Fibroblast of lung (primary cell): ENCODE measurements at regions not wholly inside any gene's neighbourhood (a gene's known extent, or its start where the extent isn't known, plus 50 kb on each side); places are given as distances from the start of the nearest gene placed in this dataset.

ENCODE experiments used
- CTCF ChIP-seq, 2 donors: IDR thresholded peaks in 1 of 2; conservative IDR thresholded peaks in 1 of 2; 1 replicate in 1 of 2; 2 replicates in 1 of 2; pipeline ENCODE4 v1.5.1; 2011 to 2012; ENCODE audit warnings: low read length in 2 of 2, control low read depth in 1 of 2, inconsistent platforms in 1 of 2, low read depth in 1 of 2, mild to moderate bottlenecking in 1 of 2
- EZH2 ChIP-seq: IDR thresholded peaks from 2 replicates; pipeline ENCODE4 v1.5.1; 2012; ENCODE audit warnings: low read length, control low read depth, mild to moderate bottlenecking; ENCODE audit errors: missing control alignments

DNA sequence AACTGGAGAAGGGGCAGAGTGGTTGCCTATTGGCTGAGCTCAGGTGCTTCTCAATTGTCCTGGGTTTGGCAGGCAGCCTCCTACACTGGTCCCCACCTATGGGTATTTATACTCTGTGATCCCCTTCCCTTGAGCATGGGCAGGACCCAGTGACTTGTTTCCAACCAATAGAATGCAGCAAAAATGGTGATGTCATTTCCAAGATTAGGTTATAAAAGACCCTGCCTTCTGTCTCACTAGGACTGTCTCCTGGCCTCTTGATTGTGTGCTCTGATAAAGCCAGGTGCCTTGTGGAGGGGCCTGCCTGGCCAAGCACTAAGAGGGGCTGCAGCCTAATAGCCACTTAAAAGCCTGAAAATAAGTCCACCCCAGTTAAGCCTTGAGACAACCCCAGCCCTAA lies 76.1 kb downstream of the MSX2 start:
- TF ChIP-seq CTCF (conservative IDR thresholded peaks at IDR 0.05 in 1 of 2, IDR thresholded peaks at IDR 0.05 in 1 of 2; ENCODE audit: low read depth in 1 of 2, low read length in 2 of 2) = no peak
- no peak for TF ChIP-seq EZH2
